Activated T-cell treated with anti-CD3 and anti-CD28 coated beads for 48 hours (primary cell): ENCODE measurements at regions not wholly inside any gene's neighbourhood (a gene's known extent, or its start where the extent isn't known, plus 50 kb on each side); places are given as distances from the start of the nearest gene placed in this dataset.
"Not testable (repeated sequence)": the region's sequence is repeated elsewhere in the genome, so short reads cannot be mapped to it uniquely, and the experiment has no call there.

ENCODE experiments used
- DNase-seq: peaks from one replicate; pipeline ENCODE4 v3.0.0-alpha.2; 2020; ENCODE audit warnings: low read depth

DNA sequence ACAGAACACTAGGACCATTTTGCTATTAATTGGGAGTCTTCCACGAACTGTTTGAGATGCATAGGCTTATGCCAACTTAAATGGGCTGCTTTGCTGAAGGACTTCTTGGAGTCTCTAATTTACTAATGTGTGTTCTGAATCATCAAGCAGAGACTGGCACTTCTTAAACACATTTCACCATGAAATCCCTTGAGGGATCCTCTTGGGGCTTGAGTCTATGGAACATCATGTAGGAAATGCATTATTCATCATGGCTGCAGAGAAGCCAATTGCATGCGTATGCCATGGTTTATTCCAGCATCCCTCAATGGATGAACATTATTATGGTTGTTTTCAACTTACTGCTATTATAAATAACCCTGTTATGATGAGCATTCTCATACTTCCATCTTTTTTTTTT, 73.4 kb downstream of the FGD2 start:
- DNase-seq: no peak

DNA sequence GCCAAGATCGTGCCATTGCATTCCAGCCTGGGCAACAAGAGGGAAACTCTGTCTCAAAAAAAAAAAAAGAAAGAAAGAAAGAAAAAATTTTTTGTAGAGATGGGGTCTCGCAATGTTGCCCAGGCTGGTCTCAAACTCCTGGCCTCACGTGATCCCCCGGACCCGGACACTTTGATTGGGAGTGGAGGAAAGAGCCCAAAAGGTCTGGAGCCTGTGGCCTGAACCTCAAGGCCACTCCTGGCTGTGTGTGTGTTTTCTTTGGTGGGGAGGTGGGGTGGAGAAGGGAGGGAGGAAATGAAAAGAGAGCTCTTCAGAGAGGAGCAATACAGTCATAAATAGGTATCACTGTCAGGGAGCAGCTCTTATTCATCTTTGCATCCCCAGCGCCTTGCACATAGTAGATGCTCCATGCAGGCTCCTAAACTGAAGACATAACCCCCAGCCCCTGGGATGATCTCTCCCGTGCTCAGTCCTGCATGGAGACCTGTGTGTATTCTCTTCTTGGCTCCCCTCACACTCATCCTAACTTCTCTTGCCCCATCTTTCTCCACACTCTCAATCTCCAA, 75.7 kb downstream of the FGD2 start:
- DNase-seq: no peak

DNA sequence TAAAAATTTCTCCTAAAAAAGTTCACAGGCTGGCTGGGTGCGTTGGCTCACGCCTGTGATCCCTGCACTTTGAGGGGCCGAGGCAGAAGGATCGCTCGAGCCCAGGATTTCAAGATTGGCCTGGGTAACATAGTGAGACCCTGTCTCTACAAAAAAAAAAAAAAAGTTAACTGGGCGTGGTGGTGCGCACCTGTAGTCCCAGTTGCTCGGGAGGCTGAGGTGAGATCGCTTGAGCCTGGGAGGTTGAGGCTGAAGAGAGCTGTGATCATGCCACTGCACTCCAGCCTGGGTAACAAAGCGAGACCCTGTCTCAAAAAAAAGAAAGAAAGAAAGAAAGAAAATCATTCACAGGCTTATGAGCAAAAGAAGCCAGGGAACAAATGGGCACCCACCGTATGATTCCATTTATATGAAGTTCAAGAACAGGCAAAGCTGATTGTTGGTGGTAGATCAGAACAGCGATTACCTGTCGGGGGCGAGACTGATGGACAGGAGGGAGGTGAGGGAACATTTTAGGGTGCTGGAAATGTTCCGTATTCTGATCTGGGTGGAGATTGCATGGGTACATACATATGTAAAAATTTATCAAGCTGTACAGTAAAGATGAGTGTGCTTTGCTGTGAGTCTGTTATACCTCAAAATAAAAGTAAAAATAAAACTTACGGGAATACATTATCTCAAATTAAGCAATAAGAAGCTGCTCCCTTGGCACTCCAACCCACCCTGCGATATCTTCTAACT, 77.1 kb downstream of the FGD2 start:
- DNase-seq: no peak

DNA sequence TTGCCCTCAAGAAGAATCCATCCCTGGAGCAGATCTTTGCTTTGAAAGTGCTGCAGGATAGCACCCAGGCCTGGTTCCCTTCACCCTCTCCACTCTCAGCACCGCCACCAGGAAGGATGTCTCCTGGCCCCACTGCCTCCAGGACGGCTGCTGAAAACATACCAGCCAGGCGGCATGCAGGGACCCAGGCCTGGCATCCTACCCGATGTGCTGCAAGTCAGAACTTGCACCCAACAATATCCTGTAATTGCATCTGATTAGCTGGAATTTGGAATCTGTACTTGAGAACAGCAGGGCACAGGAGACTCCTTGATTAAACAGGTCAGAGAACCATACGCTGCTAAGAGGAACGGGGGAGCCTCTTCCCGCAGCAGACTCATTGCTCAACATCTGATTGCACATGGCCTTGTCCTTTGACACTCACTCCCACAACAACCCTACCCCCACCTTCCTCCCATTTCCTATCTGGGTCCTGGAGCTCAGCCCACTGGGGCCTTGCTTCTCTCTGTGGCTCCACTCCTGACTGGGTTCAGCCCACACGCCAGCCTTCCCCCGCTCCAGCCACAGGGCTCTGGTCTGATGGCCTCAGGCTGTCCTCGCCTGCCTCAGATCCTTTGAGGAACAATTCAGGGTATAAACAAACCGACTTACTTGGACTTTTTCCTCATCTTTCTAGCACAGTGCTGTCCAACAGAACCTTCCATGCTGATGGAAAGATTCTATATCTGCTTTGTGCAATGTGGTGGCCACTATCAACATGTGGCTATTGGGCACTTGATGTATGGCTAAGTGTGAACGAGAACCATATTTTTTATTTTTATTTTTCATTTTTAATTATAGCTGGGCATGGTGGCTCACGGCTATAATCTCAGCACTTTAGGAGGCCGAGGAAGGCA, 78.0 kb downstream of the FGD2 start:
- no peak for DNase-seq

DNA sequence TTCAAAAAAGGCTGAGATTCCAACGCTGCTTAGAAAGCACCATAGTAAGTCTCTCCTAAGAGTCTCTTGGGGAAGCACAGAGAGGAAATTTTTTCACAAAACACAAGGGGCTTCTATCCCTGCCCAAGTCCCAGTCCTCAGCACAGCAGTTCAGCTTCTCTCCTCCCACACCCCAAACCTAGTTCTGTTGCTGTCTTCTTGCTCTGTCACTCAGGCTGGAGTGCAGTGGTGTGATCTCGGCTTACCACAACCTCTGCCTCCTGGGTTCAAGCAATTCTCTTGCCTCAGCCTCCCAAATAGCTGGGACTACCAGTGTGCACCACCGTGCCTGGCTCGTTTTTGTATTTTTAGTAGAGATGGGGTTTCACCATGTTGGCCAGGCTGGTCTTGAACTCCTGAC, 79.2 kb downstream of the FGD2 start:
- not testable (repeated sequence) for DNase-seq

DNA sequence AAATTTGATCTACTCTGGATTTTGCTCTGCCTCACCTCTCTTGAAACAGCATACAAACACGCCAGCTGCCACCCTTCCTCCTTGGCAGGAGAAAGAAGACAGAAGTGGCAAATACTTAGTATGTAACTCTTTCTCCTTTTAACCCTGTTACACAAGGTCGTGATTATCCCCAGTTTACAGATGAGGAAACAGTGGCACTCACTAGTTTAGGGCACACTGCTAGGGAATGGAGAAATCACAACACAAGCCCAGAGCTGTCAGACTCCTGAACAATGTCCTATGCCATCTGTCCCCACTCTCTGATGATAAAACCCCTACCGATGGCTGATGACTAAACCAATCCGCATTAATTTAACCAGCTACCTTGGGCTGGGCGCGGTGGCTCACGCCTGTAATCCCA, 79.7 kb downstream of the FGD2 start:
- no peak for DNase-seq

DNA sequence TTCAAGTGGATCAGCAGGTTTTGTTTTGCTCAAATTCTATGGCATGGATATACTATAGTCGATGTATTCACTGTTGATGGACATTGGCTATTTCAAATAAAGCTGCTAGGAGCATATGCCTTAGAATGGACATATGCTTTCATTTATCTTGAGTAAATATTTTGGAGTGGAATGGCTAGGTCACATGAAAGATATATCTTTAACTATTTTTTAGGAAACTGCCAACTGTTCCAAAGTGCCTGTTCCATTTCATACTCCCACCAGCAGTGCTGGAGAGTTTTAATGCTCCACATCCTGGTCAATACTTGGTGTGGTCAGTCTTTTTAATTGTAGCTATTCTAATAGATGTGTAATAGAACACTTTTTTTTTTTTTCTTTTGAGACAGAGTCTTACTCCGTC, 81.1 kb upstream of the PIM1 start:
- DNase-seq: no peak

DNA sequence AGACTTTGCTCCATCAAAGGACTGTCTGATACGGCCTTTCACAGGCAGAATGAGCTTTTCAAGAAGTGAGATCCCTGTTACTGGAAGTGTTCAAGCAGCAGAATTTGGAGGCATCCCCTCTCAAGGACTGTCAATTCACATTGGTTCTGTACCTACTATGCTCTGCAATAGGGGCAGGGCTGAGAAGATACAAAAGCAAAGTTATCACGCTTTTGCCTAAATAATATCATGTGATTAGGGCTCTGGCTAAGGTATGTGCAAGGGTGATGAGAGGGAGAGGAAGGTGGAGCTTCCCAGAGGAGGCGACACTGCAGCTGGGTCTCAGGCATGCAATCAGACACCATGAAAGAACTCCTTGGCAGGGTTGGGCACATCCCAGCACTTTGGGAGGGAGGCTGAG, 80.2 kb upstream of the PIM1 start:
- no peak for DNase-seq

DNA sequence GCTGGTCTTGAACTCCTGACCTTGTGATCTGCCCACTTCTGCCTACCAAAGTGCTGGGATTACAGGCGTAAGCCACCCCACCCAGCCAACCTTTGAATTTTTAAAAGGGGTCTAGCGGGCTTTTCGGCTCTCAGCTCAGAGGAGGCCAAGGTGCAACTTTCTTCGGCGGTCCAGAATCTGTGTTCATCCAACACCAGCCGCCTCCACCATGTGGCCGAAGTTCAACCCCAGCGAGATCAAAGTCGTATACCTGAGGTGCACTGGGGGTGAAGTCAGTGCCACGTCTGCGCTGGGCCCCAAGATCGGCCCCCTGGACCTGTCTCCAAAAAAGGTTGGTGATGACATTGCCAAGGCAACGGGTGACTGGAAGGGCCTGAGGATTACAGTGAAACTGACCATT, 78.8 kb upstream of the PIM1 start:
- not testable (repeated sequence) for DNase-seq

DNA sequence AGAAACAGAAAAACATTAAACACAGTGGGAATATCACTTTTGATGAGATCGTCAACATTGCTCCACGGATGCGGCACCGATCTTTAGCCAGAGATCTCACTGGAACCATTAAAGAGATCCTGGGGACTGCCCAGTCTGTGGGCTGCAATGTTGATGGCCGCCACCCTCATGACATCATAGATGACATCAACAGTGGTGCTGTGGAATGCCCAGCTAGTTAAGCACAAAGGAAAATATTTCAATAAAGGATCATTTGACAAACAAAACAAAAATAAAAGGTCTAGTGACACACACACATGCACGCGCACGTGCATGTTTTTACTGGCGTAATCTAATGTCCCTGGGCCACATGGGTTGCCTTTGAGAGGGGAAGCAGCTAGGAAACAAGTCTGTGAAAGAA, 78.4 kb upstream of the PIM1 start:
- DNase-seq: not testable (repeated sequence)

DNA sequence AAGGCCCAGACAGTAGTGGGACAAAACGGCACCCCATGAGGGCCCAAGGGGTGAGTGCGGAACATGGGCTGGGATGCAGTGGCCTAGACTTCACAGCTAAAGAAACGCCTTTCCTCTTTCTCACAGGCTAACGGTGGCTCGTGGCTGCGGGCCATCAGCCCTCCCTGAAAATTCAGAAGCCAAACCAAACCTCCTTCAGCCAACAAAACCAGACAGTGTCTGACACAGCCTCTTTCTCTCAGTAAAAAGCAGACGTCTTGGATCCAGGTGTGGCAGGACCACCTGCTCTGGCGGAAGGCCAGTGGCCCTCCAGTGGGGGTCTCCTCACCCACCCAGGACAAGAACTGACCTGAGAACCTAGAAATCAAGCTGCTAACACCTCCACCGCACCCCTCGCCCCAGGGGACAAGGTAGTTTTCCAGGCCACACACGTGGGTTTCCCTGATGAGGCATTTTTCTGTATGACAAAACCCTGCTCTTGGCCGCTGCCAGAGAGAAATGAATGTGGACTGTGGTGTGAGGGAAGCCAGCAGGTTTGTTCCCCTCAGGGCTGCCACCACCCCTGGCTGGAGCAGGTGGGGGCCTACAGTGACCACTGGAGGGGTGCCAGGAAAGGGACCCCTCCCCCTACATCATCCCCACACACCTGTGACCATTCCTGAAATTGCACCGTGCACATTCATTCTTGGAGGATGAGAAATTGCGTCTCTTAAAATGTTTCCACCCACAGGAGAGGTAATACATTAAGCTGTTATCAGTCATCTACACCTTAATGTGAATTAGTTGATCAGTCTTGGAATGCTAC, 76.8 kb upstream of the PIM1 start:
- DNase-seq: no peak

DNA sequence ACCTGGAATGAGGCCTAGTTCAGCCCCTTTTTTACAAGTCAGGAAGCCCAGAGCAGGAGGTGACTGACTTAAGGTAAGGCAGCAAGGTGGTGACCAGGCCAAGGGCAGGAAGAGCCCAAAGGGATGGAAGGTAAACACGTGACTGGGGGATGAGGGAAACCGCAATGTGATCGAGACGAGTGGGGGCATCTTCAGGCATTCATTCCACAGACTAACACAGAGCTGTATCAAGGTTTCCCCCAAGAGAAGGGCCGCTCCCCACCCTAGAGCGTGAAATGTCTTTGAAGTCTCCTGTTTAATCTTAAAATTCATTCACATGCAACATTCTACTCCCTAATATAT, 76.3 kb upstream of the PIM1 start:
- no peak for DNase-seq

DNA sequence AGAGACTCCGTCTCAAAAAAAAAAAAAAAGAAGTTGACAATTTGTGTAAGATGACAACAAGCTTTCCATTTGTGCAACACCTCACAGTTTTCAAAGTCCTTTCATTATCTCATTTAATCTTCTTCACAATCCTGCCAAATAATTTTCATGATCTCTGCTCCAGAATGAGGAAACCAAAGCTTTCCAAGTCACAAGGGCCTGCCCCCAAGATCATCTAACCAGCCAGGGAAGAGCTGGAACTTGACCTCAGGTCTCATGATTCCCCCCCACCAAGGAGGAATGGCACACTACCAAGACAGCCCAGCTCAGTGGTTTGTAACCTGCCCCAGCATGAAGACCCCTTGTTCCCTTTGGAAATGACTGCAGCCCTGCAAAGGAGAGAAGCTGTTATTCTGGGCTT, 74.0 kb upstream of the PIM1 start:
- DNase-seq: no peak

DNA sequence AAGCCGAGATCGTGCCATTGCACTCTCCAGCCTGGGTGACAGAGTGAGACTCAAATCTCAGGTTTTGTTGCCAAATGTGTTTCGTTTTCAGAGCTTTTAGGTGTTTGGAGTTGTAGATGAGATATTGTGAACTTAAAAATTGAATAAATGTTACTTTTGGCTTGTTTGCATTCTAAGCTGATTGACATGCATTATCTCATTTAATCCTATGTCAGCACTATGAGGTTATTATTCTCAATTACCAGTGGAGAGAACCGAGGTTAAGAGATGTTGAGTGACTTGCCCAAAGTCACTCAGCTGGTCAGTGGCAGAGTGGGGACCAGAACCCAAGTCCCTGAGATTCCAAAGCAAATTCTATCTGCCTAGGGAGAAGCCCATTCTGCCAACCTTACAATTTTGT, 72.6 kb upstream of the PIM1 start:
- DNase-seq: no peak

DNA sequence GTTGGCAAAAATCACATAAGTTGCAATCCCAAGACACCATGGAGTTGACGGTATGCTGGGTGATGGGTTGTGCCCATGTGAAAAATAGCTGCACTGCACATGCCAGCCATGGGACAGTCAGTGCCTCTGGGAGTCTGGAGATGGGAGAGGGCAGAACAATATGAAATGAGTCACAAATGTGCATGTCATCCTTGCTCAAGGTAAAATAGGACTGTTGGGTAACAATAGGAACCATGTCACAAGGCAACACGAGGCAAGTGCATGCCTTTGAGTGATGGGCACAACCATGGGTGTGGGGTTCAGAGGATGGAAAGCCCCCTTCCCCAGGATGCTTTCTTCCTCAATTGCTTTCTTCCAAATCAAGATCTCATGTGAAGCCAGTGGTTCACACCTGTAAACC, 70.5 kb upstream of the PIM1 start:
- no peak for DNase-seq

DNA sequence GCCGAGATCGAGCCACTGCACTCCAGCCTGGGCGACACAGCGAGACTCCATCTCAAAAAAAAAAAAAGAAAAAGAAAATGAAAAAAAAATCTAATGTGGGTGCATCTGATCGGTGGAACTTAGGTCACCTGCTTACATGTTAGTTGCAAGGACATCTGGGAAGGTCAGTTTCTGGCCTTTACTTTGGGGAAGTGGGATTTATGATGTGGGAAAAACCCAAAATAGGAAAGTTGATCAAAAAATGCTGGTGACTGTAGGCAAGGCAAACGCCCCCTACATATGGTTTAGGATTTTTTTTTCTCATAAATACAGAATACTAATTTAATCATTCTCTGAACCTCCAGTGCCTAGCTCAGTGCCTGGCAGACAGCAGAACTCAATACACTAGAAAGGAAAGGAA, 69.2 kb upstream of the PIM1 start:
- no peak for DNase-seq

DNA sequence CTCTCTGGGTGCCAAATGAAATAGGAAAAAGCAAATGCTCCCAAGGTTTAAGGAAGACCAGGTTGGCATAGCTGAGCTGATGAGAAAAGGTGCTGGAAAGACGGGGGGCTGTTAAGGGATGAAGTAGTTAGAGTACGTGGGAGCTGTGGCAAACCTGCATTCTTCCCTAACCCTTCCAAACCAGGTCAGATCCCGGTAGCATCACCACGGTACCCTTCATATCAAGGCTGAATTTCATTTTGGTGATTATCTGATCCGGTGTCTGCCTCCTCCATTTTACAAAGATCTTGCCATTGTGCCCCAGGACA, 68.0 kb upstream of the PIM1 start:
- no peak for DNase-seq

DNA sequence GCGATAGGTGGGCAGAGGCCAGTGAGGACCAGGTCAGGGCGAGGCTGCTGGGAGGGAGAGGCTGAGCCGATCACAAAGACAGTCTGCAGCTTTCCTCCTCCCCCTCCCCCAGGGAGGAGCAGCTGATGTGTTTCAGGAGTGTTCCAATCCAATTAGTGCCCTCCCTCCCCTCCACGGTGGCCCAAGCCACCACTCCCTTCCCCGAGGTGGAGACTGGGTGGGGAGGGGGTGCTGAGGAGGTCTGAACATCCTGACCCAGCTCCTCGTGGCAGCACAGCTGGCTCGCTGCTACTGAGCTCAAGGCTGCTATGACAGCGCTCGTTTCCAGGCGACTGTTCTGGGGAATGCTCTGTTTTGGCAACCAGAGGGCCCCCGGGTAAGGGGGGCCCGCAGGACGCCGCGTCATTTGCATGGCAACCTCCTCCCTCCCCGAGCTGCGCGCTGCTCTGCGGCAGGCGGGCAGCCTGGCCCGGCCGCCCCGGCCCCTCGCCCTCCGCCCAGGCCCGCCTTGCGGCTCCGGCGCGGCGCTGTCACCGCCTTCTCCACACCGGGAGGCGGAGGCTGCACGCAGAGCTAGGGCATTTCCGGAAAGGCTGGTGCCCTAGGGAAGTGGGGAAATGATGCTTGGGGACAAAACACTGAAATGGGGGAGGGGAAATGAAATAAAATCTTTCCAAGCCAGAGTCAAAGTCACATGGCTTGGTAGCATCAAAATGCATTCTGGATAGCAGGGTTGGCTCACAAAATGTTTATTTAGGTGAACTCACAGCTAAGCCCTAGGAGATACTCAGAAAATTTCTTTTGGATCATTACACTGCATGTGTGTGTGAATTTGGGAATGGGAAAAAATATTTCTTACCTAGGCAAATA, 67.4 kb upstream of the PIM1 start:
- DNase-seq: peak; percentile 73

DNA sequence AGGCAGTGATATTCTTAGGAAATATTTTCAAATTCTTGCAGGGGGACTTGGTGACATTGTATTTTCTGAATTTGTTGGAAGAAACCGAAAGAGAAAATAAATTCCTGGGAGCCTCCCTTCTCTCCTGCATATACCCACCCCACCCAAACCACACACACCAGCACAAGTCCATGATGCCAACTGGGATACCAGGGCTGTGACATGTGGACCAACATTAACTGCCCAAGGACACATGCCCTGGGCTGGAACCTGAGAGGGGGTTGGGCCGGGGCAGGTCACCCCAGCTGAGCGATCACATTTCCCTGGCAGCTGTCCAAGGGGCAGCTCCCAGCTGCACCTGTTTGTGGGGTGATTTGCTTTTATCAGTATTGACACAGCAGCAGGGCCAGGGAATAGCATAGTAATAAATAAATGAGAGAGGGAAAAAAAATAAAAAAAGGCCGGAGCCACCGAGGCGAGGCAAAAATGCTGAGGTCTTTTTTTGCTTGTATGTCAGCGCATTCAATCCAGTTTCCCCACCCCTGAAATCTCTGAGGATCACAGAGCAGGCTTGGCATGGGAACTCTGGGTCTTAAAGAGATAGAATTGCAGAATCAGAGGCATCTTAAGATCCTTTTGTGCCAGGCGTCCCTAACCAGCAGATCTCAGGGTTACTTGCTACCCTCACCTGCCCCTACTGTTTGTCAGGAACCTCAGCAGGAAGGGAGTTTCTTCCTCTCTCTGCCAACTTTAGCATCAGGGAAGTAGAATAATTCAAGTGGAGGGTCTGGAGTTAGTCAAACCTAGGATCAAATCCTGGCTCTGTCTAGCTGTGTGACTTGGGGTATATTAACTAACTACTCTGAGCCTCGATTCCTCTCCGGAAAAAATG, 66.5 kb upstream of the PIM1 start:
- no peak for DNase-seq

DNA sequence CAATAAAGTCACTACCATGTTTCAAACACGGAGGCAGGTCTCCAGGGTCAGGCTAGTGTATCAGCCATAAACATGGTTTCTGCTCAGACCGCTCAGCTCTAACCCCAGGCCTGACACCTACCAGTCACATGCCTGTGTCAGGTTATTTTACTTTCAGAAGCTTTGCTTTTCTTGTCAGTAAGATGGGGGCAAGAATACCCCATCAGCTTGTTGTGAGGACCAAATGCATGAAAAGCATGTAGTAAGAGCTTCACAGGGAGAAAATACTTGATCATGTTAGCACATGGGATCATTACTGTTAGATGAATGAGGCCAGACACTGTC, 65.2 kb upstream of the PIM1 start:
- no peak for DNase-seq
